WI38 (cell line): ENCODE measurements at regions not wholly inside any gene's neighbourhood (a gene's known extent, or its start where the extent isn't known, plus 50 kb on each side); places are given as distances from the start of the nearest gene placed in this dataset.

Experiments
- H3K4me3 ChIP-seq: 2 replicates; pipeline ENCODE4 v1.5.1; 2011; ENCODE audit warnings: low read depth, mild to moderate bottlenecking, control low read depth, low read length
- CTCF ChIP-seq: IDR thresholded peaks from 2 replicates; pipeline ENCODE4 v1.5.1; 2012; ENCODE audit warnings: low read depth, mild to moderate bottlenecking, control low read depth, low read length

GRCh38 chr3:193788189-193788991 lies 195.4 kb downstream of the OPA1 start:
- no peak overlapping the region for H3K4me3 ChIP-seq
- peak; percentile 80 for TF ChIP-seq CTCF

- no peak overlapping the region for H3K4me3 ChIP-seq
- TF ChIP-seq CTCF = no peak
These were observed 196.4 kb downstream of the OPA1 start for GRCh38 chr3:193789455-193789854.

GRCh38 chr3:193790086-193790990 lies 197.3 kb downstream of the OPA1 start:
- H3K4me3 ChIP-seq = no peak overlapping the region
- TF ChIP-seq CTCF = no peak

GRCh38 chr3:193791041-193792032 lies 198.3 kb downstream of the OPA1 start:
- no peak for TF ChIP-seq CTCF
- no peak overlapping the region for H3K4me3 ChIP-seq

- TF ChIP-seq CTCF = no peak
- no peak overlapping the region for H3K4me3 ChIP-seq
These were observed 200.1 kb downstream of the OPA1 start for GRCh38 chr3:193793123-193793522.

GRCh38 chr3:193794002-193794881 lies 201.2 kb downstream of the OPA1 start:
- no peak for TF ChIP-seq CTCF
- no peak overlapping the region for H3K4me3 ChIP-seq
